ENCODE measurements at regions not wholly inside any gene's neighbourhood (a gene's known extent, or its start where the extent isn't known, plus 50 kb on each side); places are given as distances from the start of the nearest gene placed in this dataset.
A peak's percentile ranks its signal among the peaks of the same experiment; 100 is the strongest.
"Not testable (repeated sequence)": the region's sequence is repeated elsewhere in the genome, so short reads cannot be mapped to it uniquely, and the experiment has no call there.

DNA sequence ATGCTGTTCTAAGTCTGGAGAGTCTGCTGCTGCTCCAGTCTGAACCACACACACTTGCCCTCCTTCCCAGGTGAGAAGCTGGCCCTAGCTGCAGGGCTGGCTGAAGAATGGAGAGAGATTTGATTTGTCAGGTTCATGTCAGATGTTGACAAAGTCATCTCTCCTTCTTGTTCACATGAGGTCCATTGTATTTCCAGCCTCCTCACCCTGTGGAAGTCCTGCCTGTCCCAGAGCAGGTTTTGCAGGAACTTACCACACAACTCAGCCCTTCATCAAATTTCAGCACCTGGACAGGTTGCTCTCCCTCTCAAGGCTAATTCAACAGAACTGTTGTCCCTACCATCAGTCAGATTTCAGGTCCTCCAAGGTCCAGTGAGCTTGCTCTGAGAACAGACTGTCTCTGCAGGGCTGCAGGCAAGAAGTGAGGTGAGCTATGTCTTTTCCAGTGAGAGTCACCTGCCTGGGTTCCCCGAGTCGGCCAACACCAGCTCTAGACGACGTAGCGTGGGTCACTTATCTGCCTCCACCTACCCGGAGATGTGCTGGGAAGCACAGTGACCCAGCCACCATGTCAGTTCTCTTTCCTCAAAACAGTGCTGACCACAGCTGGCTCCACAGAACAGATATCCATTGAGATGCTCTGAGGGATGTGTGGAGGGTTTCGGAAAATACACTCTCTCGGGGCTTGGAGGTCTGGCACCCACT lies 58.0 kb upstream of the CD93 start:
- TF ChIP-seq, protein P1, sequence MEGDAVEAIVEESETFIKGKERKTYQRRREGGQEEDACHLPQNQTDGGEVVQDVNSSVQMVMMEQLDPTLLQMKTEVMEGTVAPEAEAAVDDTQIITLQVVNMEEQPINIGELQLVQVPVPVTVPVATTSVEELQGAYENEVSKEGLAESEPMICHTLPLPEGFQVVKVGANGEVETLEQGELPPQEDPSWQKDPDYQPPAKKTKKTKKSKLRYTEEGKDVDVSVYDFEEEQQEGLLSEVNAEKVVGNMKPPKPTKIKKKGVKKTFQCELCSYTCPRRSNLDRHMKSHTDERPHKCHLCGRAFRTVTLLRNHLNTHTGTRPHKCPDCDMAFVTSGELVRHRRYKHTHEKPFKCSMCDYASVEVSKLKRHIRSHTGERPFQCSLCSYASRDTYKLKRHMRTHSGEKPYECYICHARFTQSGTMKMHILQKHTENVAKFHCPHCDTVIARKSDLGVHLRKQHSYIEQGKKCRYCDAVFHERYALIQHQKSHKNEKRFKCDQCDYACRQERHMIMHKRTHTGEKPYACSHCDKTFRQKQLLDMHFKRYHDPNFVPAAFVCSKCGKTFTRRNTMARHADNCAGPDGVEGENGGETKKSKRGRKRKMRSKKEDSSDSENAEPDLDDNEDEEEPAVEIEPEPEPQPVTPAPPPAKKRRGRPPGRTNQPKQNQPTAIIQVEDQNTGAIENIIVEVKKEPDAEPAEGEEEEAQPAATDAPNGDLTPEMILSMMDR (IDR thresholded peaks at IDR 0.05; ENCODE audit: low read length, missing control alignments) = no peak
- H3K4me3 ChIP-seq (replicated peaks; ENCODE audit: low read depth, low read length) = no peak overlapping the region
- no peak for DNase-seq (ENCODE audit: low read depth)

DNA sequence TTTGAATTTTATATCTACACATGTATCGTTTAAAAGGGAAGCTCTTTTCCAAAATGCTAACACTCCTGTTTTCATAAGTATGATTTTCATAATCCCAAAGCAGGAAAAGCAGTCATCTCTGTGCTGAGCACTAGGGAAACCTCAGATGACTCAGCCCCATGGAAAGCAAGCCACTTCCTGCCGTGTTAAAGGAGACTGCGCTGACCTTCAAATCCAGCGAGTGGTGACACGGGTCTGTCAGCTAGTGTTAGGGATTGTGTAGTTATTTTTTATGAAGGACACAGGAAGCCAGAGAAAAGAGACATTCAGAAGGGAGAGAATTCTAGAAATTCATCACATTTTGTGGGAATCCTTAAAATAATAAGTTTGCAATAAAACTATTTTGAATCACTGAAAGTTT lies 57.0 kb upstream of the CD93 start:
- DNase-seq (ENCODE audit: low read depth) = peak; percentile 83
- TF ChIP-seq, protein P1 (IDR thresholded peaks at IDR 0.05; ENCODE audit: low read length, missing control alignments) = no peak
- H3K4me3 ChIP-seq (replicated peaks; ENCODE audit: low read depth, low read length) = no peak overlapping the region

DNA sequence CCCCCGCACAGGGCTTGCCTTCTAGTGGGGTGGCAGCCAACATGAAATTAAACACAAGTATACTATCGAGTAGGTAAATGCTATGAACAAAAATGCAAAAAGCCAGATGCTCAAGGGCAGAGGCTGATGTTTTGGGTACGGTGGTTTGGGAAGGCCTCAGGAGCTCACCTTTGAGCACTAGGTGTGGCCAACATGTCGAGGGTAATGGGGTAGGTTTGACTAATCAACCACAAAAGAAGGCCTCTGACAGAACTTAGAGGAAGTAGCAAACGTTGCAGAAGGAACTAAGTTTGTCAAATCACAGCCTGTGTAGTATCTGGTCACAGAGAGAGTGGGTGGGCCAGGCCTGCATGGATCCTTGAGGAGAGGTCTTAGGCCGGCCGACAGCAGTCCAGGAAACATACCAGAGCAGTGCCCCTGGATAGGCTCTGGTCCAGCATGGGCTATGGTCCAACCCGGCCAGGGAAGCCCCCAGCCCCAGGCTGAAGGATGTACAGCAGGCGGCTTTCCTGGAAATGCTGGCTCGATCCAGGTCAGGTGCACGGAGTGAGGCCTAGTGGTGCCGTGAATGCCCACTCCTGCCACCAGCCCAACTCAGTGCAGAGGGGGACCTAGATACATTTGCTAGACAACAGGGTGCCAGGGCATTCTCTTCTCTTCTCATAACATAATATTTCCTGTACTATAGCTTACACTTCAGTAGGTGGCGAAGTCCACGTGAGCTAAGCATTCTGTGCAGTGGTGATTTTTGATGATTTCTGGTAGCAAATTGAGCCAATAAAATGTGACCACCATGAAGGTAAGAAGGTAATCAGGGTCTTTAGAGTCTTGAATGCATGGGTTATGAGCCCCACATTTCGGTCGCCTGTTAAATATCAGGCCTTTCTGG lies 56.3 kb upstream of the CD93 start:
- H3K4me3 ChIP-seq (replicated peaks; ENCODE audit: low read depth, low read length) = no peak overlapping the region
- TF ChIP-seq, protein P1 (IDR thresholded peaks at IDR 0.05; ENCODE audit: low read length, missing control alignments) = no peak
- DNase-seq (ENCODE audit: low read depth) = no peak

DNA sequence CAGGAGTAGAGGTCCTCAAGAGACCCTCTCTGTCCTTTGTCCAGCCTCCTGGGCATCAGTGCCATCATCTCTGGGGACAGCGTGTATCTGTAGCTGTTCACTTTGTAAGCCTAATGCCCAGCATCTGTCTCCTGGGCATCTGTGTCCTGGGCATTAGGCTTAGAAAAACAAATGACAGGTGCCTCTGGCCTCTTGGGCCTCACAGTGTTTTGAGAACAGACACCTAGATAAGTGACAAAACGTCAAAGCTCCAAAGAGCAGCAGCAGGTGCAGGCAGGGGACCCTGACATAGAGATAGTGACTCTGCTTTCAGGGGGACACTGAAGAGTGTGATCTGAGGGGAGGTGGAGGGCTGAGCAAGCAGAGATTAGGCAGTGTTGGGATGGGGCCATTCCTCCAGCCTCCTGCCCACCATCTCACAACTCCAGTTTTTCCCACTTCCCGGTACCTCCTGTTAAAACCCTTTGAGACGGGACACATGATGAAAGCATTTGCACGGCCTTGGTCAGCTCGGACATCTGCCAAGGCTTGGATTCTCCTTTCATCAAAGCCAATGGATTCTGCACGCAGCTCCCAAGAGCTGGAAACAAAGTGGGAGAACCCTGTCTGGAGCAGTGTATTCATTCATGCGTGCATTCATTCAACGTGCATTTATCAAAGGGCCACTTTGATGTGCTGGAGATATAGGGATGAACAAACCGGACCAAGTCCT lies 55.5 kb upstream of the CD93 start:
- TF ChIP-seq, protein P1 (IDR thresholded peaks at IDR 0.05; ENCODE audit: low read length, missing control alignments) = no peak
- DNase-seq (ENCODE audit: low read depth) = no peak
- no peak overlapping the region for H3K4me3 ChIP-seq (replicated peaks; ENCODE audit: low read depth, low read length)

DNA sequence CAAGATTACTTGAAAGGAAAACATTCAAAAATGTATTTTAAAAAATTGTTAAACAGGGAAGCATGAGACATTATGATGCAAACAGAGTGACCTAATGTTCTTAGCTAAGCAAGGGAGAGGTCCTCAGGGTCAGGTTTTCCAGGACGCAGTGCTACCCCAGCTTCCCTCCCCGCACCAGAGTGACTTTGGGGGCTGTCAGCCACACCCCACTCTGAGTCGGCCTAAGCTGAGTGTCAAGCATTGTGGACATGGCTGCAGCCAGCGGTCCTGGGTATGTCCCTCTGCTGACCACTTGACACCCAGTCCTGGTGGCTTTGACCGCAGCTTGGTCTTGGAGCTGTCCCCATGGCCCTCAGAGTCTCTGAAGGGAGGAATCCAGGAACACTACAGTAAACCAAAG lies 54.9 kb upstream of the CD93 start:
- TF ChIP-seq, protein P1 (IDR thresholded peaks at IDR 0.05; ENCODE audit: low read length, missing control alignments) = no peak
- H3K4me3 ChIP-seq (replicated peaks; ENCODE audit: low read depth, low read length) = no peak overlapping the region
- DNase-seq (ENCODE audit: low read depth) = no peak

DNA sequence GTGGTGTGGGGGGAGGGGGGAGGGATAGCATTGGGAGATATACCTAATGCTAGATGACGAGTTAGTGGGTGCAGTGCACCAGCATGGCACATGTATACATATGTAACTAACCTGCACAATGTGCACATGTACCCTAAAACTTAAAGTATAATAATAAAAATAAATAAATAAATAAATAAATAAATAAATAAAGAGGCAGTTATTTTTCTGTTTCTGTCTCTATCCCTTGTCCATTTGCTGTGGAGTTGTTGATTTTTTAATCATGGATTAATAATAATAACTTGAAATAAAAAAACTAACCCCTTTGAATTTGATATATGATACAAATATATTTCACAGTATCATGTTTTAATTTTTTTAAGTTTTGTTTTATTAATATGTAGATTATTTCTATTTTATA lies 53.9 kb upstream of the CD93 start:
- not testable (repeated sequence) for DNase-seq (ENCODE audit: low read depth); H3K4me3 ChIP-seq (replicated peaks; ENCODE audit: low read depth, low read length)

DNA sequence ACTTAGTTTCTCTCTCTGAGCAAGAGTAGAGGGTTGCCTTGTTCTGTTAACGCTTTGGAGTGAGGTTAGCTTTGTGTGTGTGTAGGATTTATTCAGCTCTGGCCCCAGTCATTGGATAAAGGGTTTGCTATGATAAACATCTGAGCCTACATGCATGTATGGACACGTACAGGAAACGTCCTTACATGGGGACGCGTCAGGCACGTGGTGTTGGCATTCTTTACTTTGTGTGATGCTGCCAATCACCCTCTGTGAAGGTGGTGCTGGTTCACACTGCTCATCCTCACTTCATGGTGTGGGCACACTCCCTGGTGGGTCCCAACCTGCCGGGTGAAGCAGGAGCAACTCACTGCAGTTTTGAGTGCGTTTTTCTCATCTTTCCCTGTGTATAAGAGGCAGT lies 53.4 kb upstream of the CD93 start:
- no peak overlapping the region for H3K4me3 ChIP-seq (replicated peaks; ENCODE audit: low read depth, low read length)
- no peak for DNase-seq (ENCODE audit: low read depth)
- TF ChIP-seq, protein P1 (IDR thresholded peaks at IDR 0.05; ENCODE audit: low read length, missing control alignments) = no peak

Data from fibroblast of pulmonary artery (primary cell).